HG02885 (cell line): ENCODE measurements at regions not wholly inside any gene's neighbourhood (a gene's known extent, or its start where the extent isn't known, plus 50 kb on each side); places are given as distances from the start of the nearest gene placed in this dataset.

Experiments used
- ATAC-seq: cut with Tn5 transposase; IDR thresholded peaks from one replicate; pipeline ENCODE4 v1.9.1; 2021; ENCODE audit warnings: mild to moderate bottlenecking; ENCODE audit not compliant: unreplicated experiment, poor library complexity

- no peak for ATAC-seq
These were observed 222.6 kb upstream of the RGMA start for GRCh38 chr15:93311620-93312019.

GRCh38 chr15:93308026-93308690 lies 219.1 kb upstream of the RGMA start:
- ATAC-seq = no peak

GRCh38 chr15:93307513-93307912 lies 218.5 kb upstream of the RGMA start:
- no peak for ATAC-seq

GRCh38 chr15:93305306-93305705 lies 216.3 kb upstream of the RGMA start:
- no peak for ATAC-seq

- ATAC-seq = no peak
These were observed 213.2 kb upstream of the RGMA start for GRCh38 chr15:93302080-93302765.

- no peak for ATAC-seq
These were observed 211.8 kb upstream of the RGMA start for GRCh38 chr15:93300796-93301195.

GRCh38 chr15:93299675-93300074 lies 210.7 kb upstream of the RGMA start:
- no peak for ATAC-seq

GRCh38 chr15:93298901-93299300 lies 209.9 kb upstream of the RGMA start:
- no peak for ATAC-seq

GRCh38 chr15:93296759-93297500 lies 207.9 kb upstream of the RGMA start:
- ATAC-seq = no peak

- ATAC-seq = no peak
These were observed 205.9 kb upstream of the RGMA start for GRCh38 chr15:93294896-93295295.

- ATAC-seq = no peak
These were observed 205.1 kb upstream of the RGMA start for GRCh38 chr15:93294066-93294465.

- no peak for ATAC-seq
These were observed 202.4 kb upstream of the RGMA start for GRCh38 chr15:93291380-93291779.

GRCh38 chr15:93290618-93290946 lies 201.6 kb upstream of the RGMA start:
- ATAC-seq = no peak

GRCh38 chr15:93289941-93290617 lies 201.1 kb upstream of the RGMA start:
- ATAC-seq = no peak

GRCh38 chr15:93288728-93289294 lies 199.8 kb upstream of the RGMA start:
- ATAC-seq = no peak

GRCh38 chr15:93286446-93286845 lies 197.4 kb upstream of the RGMA start:
- ATAC-seq = no peak

GRCh38 chr15:93283854-93284253 lies 194.8 kb upstream of the RGMA start:
- no peak for ATAC-seq

GRCh38 chr15:93282808-93283207 lies 193.8 kb upstream of the RGMA start:
- ATAC-seq = no peak

- ATAC-seq = no peak
These were observed 189.8 kb upstream of the RGMA start for GRCh38 chr15:93278783-93279182.

GRCh38 chr15:93278006-93278405 lies 189.0 kb upstream of the RGMA start:
- no peak for ATAC-seq

- no peak for ATAC-seq
These were observed 185.2 kb upstream of the RGMA start for GRCh38 chr15:93274257-93274656.
